22Rv1 (cell line): ENCODE measurements at regions not wholly inside any gene's neighbourhood (a gene's known extent, or its start where the extent isn't known, plus 50 kb on each side); places are given as distances from the start of the nearest gene placed in this dataset.

Source experiments
- CTCF ChIP-seq: fragments of 450-650 bp; IDR thresholded peaks from 2 replicates; pipeline ENCODE4 v1.5.1; 2017; ENCODE audit warnings: mild to moderate bottlenecking
- ZFX ChIP-seq: fragments of 450-650 bp; IDR thresholded peaks from 2 replicates; pipeline ENCODE4 v1.6.1; 2017; ENCODE audit warnings: antibody characterized with exemption, borderline replicate concordance

DNA sequence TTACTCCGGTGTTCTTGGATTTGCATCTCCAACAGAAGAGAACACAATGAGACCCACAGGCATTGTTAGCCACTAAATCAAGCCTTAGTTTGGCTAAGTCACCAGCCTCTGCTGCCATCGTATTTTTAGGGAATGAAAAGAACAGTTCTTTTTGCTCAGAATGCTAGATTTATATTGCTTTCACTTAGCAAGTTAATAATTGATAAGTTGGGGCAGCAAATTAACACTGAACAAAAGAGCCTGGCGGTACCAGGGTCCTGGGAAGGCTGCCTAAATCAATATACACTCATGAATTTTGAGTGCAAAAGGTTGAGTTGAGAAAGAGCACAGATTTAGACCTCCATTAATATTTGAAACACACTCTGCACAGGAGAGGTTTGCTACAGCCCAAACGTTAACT, 767.7 kb downstream of the TYW1 start:
- TF ChIP-seq CTCF (no peak), ZFX (no peak)
